Fibroblast of villous mesenchyme (primary cell): ENCODE measurements at regions not wholly inside any gene's neighbourhood (a gene's known extent, or its start where the extent isn't known, plus 50 kb on each side); places are given as distances from the start of the nearest gene placed in this dataset. TPM values are rescaled to one million over a fixed set of nuclear protein-coding genes. Genes with fewer than 3 reads are reported as not detected.

Source experiments
- DNase-seq: peaks from one replicate; pipeline ENCODE4 v3.0.0-alpha.2; 2010; ENCODE audit warnings: low read depth
- H3K4me3 ChIP-seq: 2 replicates; pipeline ENCODE4 v1.5.1; 2011; ENCODE audit warnings: low read depth, mild to moderate bottlenecking, low read length
- CTCF ChIP-seq: IDR thresholded peaks from 2 replicates; pipeline ENCODE4 v1.5.1; 2012; ENCODE audit warnings: low read depth, mild to moderate bottlenecking, low read length; ENCODE audit not compliant: insufficient read depth
- small RNA-seq: library from RNA; depleted of rRNA; stranded (forward); fragments of <200 nt; gene quantifications from one replicate; pipeline ENCODE3, GENCODE V24; 2012

DNA sequence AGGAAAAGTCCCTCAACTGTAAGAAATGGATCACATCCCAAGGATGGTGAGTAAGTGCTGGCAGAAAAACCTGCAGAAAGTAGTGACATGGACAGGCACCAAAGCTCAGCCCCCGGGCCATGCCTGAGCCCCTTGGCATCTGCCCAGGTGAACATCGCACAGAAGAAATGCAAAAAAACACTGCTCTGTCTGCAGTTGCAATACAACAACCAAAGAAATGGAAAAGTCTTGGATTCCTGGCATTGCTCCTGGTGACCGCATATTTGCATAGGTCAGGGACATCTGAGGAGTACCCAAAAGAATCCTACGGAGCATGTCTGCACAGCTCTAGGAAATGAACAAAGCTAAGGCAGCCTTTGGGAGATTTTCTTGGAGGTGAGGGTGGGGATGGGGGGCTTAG, 63.1 kb upstream of the PTPRT start:
- no peak overlapping the region for H3K4me3 ChIP-seq
- no peak for DNase-seq
- TF ChIP-seq CTCF, result no peak

GRCh38 chr20:43248341-43248740, 58.6 kb upstream of the PTPRT start:
- no peak overlapping the region for H3K4me3 ChIP-seq
- DNase-seq, result no peak
- TF ChIP-seq CTCF, result no peak

DNA sequence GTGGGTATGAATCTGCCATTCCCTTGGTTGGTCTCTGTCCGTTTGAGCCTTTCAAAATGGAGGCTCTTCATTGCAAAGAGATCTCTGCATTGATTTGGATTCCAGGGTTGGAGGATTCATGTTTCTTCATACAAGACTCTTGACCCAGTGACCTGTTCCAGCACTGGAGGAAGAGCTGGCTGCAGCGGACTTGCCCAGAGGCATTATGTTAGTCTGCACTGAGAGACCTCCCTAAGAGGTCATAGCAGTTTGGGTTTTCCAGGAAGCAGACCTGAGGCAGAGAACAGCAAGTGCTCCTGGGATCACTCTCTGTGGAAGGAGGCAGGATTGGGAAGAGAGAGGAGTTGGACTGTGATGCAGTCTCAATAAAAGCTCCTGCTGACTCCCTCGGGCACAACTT, 57.7 kb upstream of the PTPRT start:
- H3K4me3 ChIP-seq, result no peak overlapping the region
- no peak for DNase-seq
- TF ChIP-seq CTCF, result no peak

- no peak for DNase-seq
- no peak overlapping the region for H3K4me3 ChIP-seq
- TF ChIP-seq CTCF, result no peak
Measured at GRCh38 chr20:43244647-43245046, 54.9 kb upstream of the PTPRT start.

DNA sequence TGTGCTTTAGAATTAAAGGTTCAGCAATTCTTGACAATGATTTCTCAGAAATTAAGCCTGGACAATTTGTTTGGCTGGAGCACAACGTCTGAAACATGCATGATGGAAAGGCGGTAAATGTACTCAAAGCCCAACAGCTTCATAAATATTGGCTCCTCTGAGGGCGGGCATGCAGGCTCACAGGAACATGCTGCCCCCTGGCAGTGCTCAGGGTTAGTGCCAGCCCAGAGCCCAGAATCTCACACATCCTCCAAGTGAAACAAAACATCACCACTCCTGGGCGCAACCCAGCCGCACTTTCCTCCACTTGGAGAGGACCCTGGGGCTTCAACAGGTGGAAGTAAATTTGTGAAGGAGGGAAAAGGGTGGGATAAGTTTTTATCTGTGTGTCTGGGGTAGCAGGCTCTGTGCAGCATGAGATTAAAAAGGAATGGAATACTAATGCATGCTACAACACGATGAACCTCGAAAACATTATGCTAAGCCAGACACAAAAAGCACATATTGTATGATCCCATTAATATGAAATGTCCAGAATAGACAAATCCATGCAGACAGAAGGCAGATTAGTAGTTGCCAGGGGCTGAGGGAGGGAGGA, 54.1 kb upstream of the PTPRT start:
- TF ChIP-seq CTCF, result no peak
- DNase-seq, result no peak
- H3K4me3 ChIP-seq, result no peak overlapping the region

DNA sequence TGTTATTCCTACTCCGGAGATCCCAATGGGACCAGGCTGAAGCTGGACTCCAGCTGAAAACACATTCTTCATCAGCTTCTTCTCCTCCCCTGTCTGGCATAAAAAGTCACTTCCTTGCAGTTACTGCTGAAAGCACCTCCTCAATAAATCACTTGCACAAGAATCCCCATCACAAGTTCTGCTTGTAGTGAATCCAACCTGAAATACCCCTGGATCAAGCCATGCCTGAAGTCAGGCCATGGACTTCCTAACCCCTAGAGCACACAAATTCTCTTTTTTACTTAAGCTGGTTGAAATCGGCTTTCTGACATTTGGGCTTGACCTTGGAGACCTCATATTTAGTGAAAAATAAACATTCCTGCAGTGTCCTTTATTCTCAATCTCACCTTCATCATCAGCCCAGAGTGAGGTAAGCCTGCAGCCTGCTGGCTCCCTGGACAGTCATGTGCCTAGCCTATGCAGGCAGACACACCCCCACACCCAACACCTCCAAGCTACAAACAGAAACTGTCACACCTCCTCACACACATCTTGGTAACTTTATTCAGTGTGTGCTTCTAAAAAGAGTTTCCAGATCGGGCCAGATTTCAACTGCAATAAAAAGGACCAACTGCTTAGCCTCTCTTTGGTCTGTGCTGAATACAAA, 51.5 kb upstream of the PTPRT start:
- DNase-seq, result no peak
- TF ChIP-seq CTCF, result no peak
- H3K4me3 ChIP-seq, result no peak overlapping the region

Small RNAs in the stretch of these regions (small RNA-seq; reads per million reads assigned to genes)
- gene RF00426, result not detected
